IMR-90 (cell line): ENCODE measurements at regions not wholly inside any gene's neighbourhood (a gene's known extent, or its start where the extent isn't known, plus 50 kb on each side); places are given as distances from the start of the nearest gene placed in this dataset.

Experiments
- ATAC-seq: fragments of 200-7000 bp; cut with Tn5 transposase; 2 replicates; pipeline ENCODE4 v1.9.1; 2020; ENCODE audit warnings: low read depth, mild to moderate bottlenecking, moderate library complexity
- BruUV-seq: library from RNA; stranded (reverse); fragments of 400-500 nt; replicated peaks from 2 replicates; lab custom pipeline; 2021; lab: Mats Ljungman, UMichigan
- CTCF ChIA-PET: fragments of 300-600 bp; formaldehyde crosslinking; extraction: SDS; loops from one replicate; lab custom pipeline; 2021; ENCODE audit warnings: antibody characterized with exemption; lab: Yijun Ruan, JAX
- POLR2A ChIA-PET: fragments of 300-600 bp; sonication (Branson Sonifier 250); formaldehyde crosslinking; loops from one replicate; lab custom pipeline; 2022; ENCODE audit warnings: antibody characterized with exemption; ENCODE audit not compliant: unreplicated experiment; lab: Charles Lee
- DNase-seq: peaks from one replicate; pipeline ENCODE4 v3.0.0; 2013
- H2AFZ ChIP-seq: replicated peaks from 2 replicates; pipeline ENCODE3; 2013; ENCODE audit warnings: low read length, mild to moderate bottlenecking; ENCODE audit not compliant: poor library complexity
- H2AK5ac ChIP-seq: 2 replicates; pipeline ENCODE4 v1.6.1; 2013; ENCODE audit warnings: low read depth, low read length, inconsistent platforms
- H2AK9ac ChIP-seq: replicated peaks from 2 replicates; pipeline ENCODE3; 2013; ENCODE audit warnings: mild to moderate bottlenecking, low read depth, low read length, moderate library complexity; ENCODE audit not compliant: poor library complexity
- H2BK120ac ChIP-seq: 2 replicates; pipeline ENCODE4 v1.6.1; 2013; ENCODE audit warnings: low read depth, low read length, inconsistent platforms
- H2BK15ac ChIP-seq: 3 replicates; pipeline ENCODE4 v1.6.1; 2013; ENCODE audit warnings: low read depth, low read length, inconsistent platforms
- H2BK20ac ChIP-seq: 2 replicates; pipeline ENCODE4 v1.6.1; 2013; ENCODE audit warnings: low read depth, mild to moderate bottlenecking, inconsistent platforms, low read length, moderate library complexity
- H2BK5ac ChIP-seq: 2 replicates; pipeline ENCODE4 v1.6.1; 2013; ENCODE audit warnings: mild to moderate bottlenecking, low read depth, low read length, inconsistent platforms; ENCODE audit not compliant: poor library complexity, severe bottlenecking
- H3K14ac ChIP-seq: replicated peaks from 2 replicates; pipeline ENCODE4 v1.6.1; 2013; ENCODE audit warnings: low read depth, low read length, inconsistent platforms
- H3K18ac ChIP-seq: 2 replicates; pipeline ENCODE4 v1.6.1; 2013; ENCODE audit warnings: low read depth, low read length, control low read depth
- H3K23ac ChIP-seq: 2 replicates; pipeline ENCODE4 v1.6.1; 2013; ENCODE audit warnings: low read depth, low read length, inconsistent platforms
- H3K27ac ChIP-seq: 2 replicates; pipeline ENCODE4 v1.5.1; 2013; ENCODE audit warnings: mild to moderate bottlenecking, control low read depth, low read length; ENCODE audit not compliant: insufficient read depth
- H3K27me3 ChIP-seq: 2 replicates; pipeline ENCODE4 v1.6.1; 2013; ENCODE audit warnings: low read length; ENCODE audit not compliant: control insufficient read depth, insufficient read depth
- H3K36me3 ChIP-seq: 2 replicates; pipeline ENCODE4 v1.6.1; 2013; ENCODE audit warnings: low read length, mixed read lengths; ENCODE audit not compliant: control insufficient read depth, insufficient read depth
- H3K4ac ChIP-seq: 2 replicates; pipeline ENCODE4 v1.6.1; 2013; ENCODE audit warnings: low read depth, low read length, inconsistent platforms
- H3K4me1 ChIP-seq: 2 replicates; pipeline ENCODE4 v1.6.1; 2013; ENCODE audit warnings: low read length, mixed read lengths; ENCODE audit not compliant: control insufficient read depth, insufficient read depth
- H3K4me2 ChIP-seq: 2 replicates; pipeline ENCODE4 v1.6.1; 2013; ENCODE audit warnings: low read depth, mild to moderate bottlenecking, control low read depth, low read length, moderate library complexity
- H3K4me3 ChIP-seq: 2 replicates; pipeline ENCODE4 v1.5.1; 2013; ENCODE audit warnings: low read depth, mild to moderate bottlenecking, control low read depth, low read length, moderate library complexity; ENCODE audit not compliant: insufficient read depth
- H3K56ac ChIP-seq: 2 replicates; pipeline ENCODE4 v1.6.1; 2013; ENCODE audit warnings: low read length, inconsistent platforms; ENCODE audit not compliant: insufficient read depth; ENCODE audit errors: extremely low read depth
- H3K79me1 ChIP-seq, 2 experiments: 2 replicates each; pipeline ENCODE4 v1.6.1; 2013; ENCODE audit warnings: low read length in 2 of 2, inconsistent platforms in 1 of 2, low read depth in 1 of 2
- H3K9ac ChIP-seq: 2 replicates; pipeline ENCODE4 v1.6.1; 2013; ENCODE audit warnings: low read depth, low read length, control low read depth
- H3K9me1 ChIP-seq: 2 replicates; pipeline ENCODE4 v1.6.1; 2013; ENCODE audit warnings: low read length, inconsistent platforms; ENCODE audit not compliant: insufficient read depth
- H3K9me3 ChIP-seq: 2 replicates; pipeline ENCODE4 v1.6.1; 2013; ENCODE audit warnings: low read length; ENCODE audit not compliant: control insufficient read depth, insufficient read depth
- H4K20me1 ChIP-seq: 2 replicates; pipeline ENCODE4 v1.6.1; 2013; ENCODE audit warnings: low read length, inconsistent platforms; ENCODE audit not compliant: insufficient read depth
- H4K5ac ChIP-seq: 2 replicates; pipeline ENCODE4 v1.6.1; 2013; ENCODE audit warnings: mild to moderate bottlenecking, low read depth, low read length, control low read depth
- H4K8ac ChIP-seq, 2 experiments: 2 replicates each; pipeline ENCODE4 v1.6.1; 2013; ENCODE audit warnings: low read depth in 2 of 2, low read length in 2 of 2, control low read depth in 1 of 2, inconsistent platforms in 1 of 2
- H4K91ac ChIP-seq: 2 replicates; pipeline ENCODE4 v1.6.1; 2013; ENCODE audit warnings: low read depth, low read length, inconsistent platforms; ENCODE audit not compliant: insufficient read depth
- CEBPB ChIP-seq: IDR thresholded peaks from 2 replicates; pipeline ENCODE4 v1.6.1; 2012; ENCODE audit warnings: low read depth, low read length, improper control_type of control experiment
- MAZ ChIP-seq: IDR thresholded peaks from 2 replicates; pipeline ENCODE4 v1.6.1; 2012; ENCODE audit warnings: low read depth, mild to moderate bottlenecking, low read length, improper control_type of control experiment, moderate library complexity, borderline replicate concordance
- MXI1 ChIP-seq: IDR thresholded peaks from 2 replicates; pipeline ENCODE4 v1.6.1; 2012; ENCODE audit warnings: low read depth, mild to moderate bottlenecking, low read length, moderate library complexity, borderline replicate concordance
- NFE2L2 ChIP-seq: fragments of 150-350 bp; IDR thresholded peaks from 2 replicates; pipeline ENCODE4 v1.6.1; 2016; ENCODE audit warnings: low read depth, mild to moderate bottlenecking, low read length
- POLR2A ChIP-seq: IDR thresholded peaks from 2 replicates; pipeline ENCODE4 v1.6.1; 2012; ENCODE audit warnings: mild to moderate bottlenecking, low read depth, low read length
- RCOR1 ChIP-seq: IDR thresholded peaks from 2 replicates; pipeline ENCODE4 v1.6.1; 2012; ENCODE audit warnings: mild to moderate bottlenecking, low read length, improper control_type of control experiment; ENCODE audit not compliant: insufficient replicate concordance
- RFX5 ChIP-seq: IDR thresholded peaks from 2 replicates; pipeline ENCODE4 v1.8.0; 2012; ENCODE audit warnings: low read depth, mild to moderate bottlenecking, low read length, moderate library complexity
- WGBS, 2 experiments: methylation state at CpG; one replicate each; pipeline versions ENCODE4 v1.1.5 to v1.1.7; 2013; ENCODE audit warnings: missing lambda C conversion rate in 2 of 2; ENCODE audit not compliant: insufficient read length in 1 of 2; ENCODE audit errors: extremely low coverage in 2 of 2; 5-methylcytosine and 5-hydroxymethylcytosine counted together
- dilution Hi-C: fragments of 300-500 bp; cut with HindIII; formaldehyde crosslinking; loops from one replicate; pipeline ENCODE4 v1.14.3; 2018; ENCODE audit warnings: low sequenced_read_pairs; ENCODE audit not compliant: unreplicated experiment
- in situ Hi-C: fragments of 300-500 bp; cut with MboI; formaldehyde crosslinking; loops from 3 replicates; pipeline ENCODE4 v1.14.3; 2019; ENCODE audit warnings: low sequenced_read_pairs, inconsistent platforms, mixed read lengths
- intact Hi-C: fragments of 100-400 bp; cut with micrococcal nuclease; formaldehyde crosslinking; loops from 2 replicates; pipeline ENCODE4 v1.10.0; 2022
- TF ChIP-seq, protein P1 (sequence below): fragments of 150-350 bp; IDR thresholded peaks from 2 replicates; pipeline ENCODE4 v1.6.1; 2016; ENCODE audit warnings: low read depth, mild to moderate bottlenecking, low read length, moderate library complexity, borderline replicate concordance
- TF ChIP-seq, protein P2 (sequence below): fragments of 150-350 bp; IDR thresholded peaks from 2 replicates; pipeline ENCODE4 v1.6.1; 2017; ENCODE audit warnings: mild to moderate bottlenecking, antibody characterized with exemption, low read length, low read depth
- TF ChIP-seq, protein P3 (sequence below): conservative IDR thresholded peaks from 2 replicates; pipeline ENCODE4 v1.5.1; 2012; ENCODE audit warnings: mild to moderate bottlenecking, low read depth, low read length, improper control_type of control experiment

DNA sequence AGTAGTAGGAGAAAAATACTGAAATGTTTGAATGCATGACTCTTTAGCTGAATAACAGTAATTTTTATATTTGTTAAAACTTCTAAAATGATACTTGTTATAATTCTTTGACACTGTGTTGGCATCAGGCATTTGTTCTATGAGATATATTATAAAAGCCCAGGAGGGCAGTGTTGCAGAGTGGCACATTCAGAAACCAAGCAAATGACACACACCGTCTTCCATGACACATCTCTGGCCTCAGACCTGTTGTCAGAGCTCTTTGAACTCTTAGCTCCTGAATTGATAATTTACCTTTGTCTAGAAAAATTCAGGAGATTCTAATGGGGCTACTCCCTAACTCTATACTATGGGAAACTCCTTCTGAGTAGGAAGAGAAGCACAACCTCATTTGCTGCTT lies 62.4 kb upstream of the MDFIC start:
- no peak overlapping the region for H2BK15ac ChIP-seq
- no peak overlapping the region for H2BK5ac ChIP-seq
- H3K36me3 ChIP-seq = no peaks in the 10 kb centered on the region
- no TSS peak for BruUV-seq
- no peak overlapping the region for H2AK5ac ChIP-seq
- H2BK20ac ChIP-seq = no peak overlapping the region
- no peak overlapping the region for H3K14ac ChIP-seq
- H3K27me3 ChIP-seq = no peaks in the 10 kb centered on the region
- H4K5ac ChIP-seq = no peak overlapping the region
- no peak overlapping the region for H3K4me3 ChIP-seq
- in situ Hi-C loops = loop anchor here (25.0 kb wide), 2 partner anchors 828 to 1003 kb away; no protein-coding TSS in a partner anchor
- no peak overlapping the region for H4K8ac ChIP-seq
- POLR2A ChIA-PET = no interaction called here
- H3K18ac ChIP-seq = no peak overlapping the region
- DNase-seq (no peak), ATAC-seq (no peak)
- no peak overlapping the region for H2AFZ ChIP-seq
- WGBS, 2 experiments = no CpG with 5 or more reads among the region's 1 CpG
- no peak overlapping the region for H3K56ac ChIP-seq
- H3K4me2 ChIP-seq = no peak overlapping the region
- CTCF ChIA-PET = interaction anchor here (0.6 kb wide), 1 partner anchor 618 kb away, joined by 3 read pairs; no protein-coding TSS in a partner anchor
- H3K79me1 ChIP-seq = no peaks in the 10 kb centered on the region
- no peaks in the 10 kb centered on the region; the same call in 1 of the 2 replicates for H3K4me1 ChIP-seq
- H3K27ac ChIP-seq = no peak overlapping the region
- no peaks in the 10 kb centered on the region for H4K20me1 ChIP-seq
- H3K9ac ChIP-seq = no peak overlapping the region
- no peaks in the 10 kb centered on the region for H3K9me3 ChIP-seq
- no peak for TF ChIP-seq CEBPB
- TF ChIP-seq, protein P1, sequence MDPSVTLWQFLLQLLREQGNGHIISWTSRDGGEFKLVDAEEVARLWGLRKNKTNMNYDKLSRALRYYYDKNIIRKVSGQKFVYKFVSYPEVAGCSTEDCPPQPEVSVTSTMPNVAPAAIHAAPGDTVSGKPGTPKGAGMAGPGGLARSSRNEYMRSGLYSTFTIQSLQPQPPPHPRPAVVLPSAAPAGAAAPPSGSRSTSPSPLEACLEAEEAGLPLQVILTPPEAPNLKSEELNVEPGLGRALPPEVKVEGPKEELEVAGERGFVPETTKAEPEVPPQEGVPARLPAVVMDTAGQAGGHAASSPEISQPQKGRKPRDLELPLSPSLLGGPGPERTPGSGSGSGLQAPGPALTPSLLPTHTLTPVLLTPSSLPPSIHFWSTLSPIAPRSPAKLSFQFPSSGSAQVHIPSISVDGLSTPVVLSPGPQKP = no peak
- no peak for TF ChIP-seq MAZ
- TF ChIP-seq, protein P2, sequence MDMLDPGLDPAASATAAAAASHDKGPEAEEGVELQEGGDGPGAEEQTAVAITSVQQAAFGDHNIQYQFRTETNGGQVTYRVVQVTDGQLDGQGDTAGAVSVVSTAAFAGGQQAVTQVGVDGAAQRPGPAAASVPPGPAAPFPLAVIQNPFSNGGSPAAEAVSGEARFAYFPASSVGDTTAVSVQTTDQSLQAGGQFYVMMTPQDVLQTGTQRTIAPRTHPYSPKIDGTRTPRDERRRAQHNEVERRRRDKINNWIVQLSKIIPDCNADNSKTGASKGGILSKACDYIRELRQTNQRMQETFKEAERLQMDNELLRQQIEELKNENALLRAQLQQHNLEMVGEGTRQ = no peak
- no peak for TF ChIP-seq NFE2L2
- TF ChIP-seq RFX5 = no peak
- TF ChIP-seq RCOR1 = no peak
- no peak for TF ChIP-seq MXI1
- TF ChIP-seq, protein P3, sequence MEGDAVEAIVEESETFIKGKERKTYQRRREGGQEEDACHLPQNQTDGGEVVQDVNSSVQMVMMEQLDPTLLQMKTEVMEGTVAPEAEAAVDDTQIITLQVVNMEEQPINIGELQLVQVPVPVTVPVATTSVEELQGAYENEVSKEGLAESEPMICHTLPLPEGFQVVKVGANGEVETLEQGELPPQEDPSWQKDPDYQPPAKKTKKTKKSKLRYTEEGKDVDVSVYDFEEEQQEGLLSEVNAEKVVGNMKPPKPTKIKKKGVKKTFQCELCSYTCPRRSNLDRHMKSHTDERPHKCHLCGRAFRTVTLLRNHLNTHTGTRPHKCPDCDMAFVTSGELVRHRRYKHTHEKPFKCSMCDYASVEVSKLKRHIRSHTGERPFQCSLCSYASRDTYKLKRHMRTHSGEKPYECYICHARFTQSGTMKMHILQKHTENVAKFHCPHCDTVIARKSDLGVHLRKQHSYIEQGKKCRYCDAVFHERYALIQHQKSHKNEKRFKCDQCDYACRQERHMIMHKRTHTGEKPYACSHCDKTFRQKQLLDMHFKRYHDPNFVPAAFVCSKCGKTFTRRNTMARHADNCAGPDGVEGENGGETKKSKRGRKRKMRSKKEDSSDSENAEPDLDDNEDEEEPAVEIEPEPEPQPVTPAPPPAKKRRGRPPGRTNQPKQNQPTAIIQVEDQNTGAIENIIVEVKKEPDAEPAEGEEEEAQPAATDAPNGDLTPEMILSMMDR = no peak
- no peak for TF ChIP-seq POLR2A
- H3K23ac ChIP-seq = no peak overlapping the region
- H3K4ac ChIP-seq = no peak overlapping the region
- no peaks in the 10 kb centered on the region for H3K9me1 ChIP-seq
- intact Hi-C loops = loop anchor here (5.0 kb wide), 2 partner anchors 182 to 777 kb away; no protein-coding TSS in a partner anchor
- dilution Hi-C loops = no loop called here
- H2AK9ac ChIP-seq = no peak overlapping the region
- H4K91ac ChIP-seq = no peak overlapping the region
- no peak overlapping the region for H2BK120ac ChIP-seq
